Glutamatergic neuron (in vitro differentiated cells): ENCODE measurements at regions not wholly inside any gene's neighbourhood (a gene's known extent, or its start where the extent isn't known, plus 50 kb on each side); places are given as distances from the start of the nearest gene placed in this dataset.

Experiments
- DNase-seq: peaks from one replicate; pipeline ENCODE4 v3.0.0; 2022
- H3K27ac Mint-ChIP-seq: one replicate; pipeline ENCODE4 v1.8.0; 2020; ENCODE audit warnings: mild to moderate bottlenecking, mixed read lengths, inconsistent platforms; ENCODE audit not compliant: unreplicated experiment
- H3K27me3 Mint-ChIP-seq: one replicate; pipeline ENCODE4 v1.8.0; 2020; ENCODE audit warnings: mild to moderate bottlenecking, moderate library complexity, mixed read lengths, inconsistent platforms; ENCODE audit not compliant: unreplicated experiment
- H3K36me3 Mint-ChIP-seq: one replicate; pipeline ENCODE4 v1.8.0; 2020; ENCODE audit warnings: mild to moderate bottlenecking, mixed read lengths, inconsistent platforms; ENCODE audit not compliant: unreplicated experiment
- H3K4me1 Mint-ChIP-seq: one replicate; pipeline ENCODE4 v1.8.0; 2020; ENCODE audit warnings: mild to moderate bottlenecking, low read depth, mixed read lengths, inconsistent platforms; ENCODE audit not compliant: unreplicated experiment
- H3K4me3 Mint-ChIP-seq: one replicate; pipeline ENCODE4 v1.8.0; 2020; ENCODE audit warnings: mild to moderate bottlenecking, mixed read lengths, inconsistent platforms; ENCODE audit not compliant: unreplicated experiment
- H3K9me3 Mint-ChIP-seq: one replicate; pipeline ENCODE4 v1.8.0; 2020; ENCODE audit warnings: mild to moderate bottlenecking, moderate library complexity, mixed read lengths, inconsistent platforms; ENCODE audit not compliant: unreplicated experiment
- TF ChIP-seq, protein P1 (sequence below): fragments of 200-600 bp; sonication (generic); IDR thresholded peaks from one replicate; pipeline ENCODE4 v1.5.0; 2021; ENCODE audit not compliant: partially characterized antibody, unreplicated experiment

DNA sequence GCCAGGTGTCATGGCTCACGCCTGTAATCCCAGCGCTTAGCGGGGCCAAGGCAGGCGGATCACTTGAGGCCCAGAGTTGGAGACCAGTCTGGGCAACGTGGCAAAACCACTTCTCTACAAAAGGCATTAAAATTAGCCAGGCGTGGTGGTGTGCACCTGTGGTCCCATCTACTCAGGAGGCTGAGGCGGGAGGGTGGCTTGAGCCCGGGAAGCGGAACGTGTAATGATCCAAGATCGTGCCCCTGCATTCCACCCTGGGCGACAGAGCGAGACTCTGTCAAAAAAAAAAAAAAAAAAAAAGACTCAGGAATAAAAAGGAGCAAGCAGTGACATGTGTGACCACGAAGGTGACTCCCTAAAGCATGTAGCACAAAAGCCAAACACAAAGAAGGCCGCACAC lies 50.1 kb upstream of the SALL3 start:
- no peak for DNase-seq
- TF ChIP-seq, protein P1, sequence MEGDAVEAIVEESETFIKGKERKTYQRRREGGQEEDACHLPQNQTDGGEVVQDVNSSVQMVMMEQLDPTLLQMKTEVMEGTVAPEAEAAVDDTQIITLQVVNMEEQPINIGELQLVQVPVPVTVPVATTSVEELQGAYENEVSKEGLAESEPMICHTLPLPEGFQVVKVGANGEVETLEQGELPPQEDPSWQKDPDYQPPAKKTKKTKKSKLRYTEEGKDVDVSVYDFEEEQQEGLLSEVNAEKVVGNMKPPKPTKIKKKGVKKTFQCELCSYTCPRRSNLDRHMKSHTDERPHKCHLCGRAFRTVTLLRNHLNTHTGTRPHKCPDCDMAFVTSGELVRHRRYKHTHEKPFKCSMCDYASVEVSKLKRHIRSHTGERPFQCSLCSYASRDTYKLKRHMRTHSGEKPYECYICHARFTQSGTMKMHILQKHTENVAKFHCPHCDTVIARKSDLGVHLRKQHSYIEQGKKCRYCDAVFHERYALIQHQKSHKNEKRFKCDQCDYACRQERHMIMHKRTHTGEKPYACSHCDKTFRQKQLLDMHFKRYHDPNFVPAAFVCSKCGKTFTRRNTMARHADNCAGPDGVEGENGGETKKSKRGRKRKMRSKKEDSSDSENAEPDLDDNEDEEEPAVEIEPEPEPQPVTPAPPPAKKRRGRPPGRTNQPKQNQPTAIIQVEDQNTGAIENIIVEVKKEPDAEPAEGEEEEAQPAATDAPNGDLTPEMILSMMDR, result no peak
- Mint-ChIP-seq H3K27ac (no peak overlapping the region), H3K9me3 (peaks cover 9% of the 10 kb centered on the region), H3K4me3 (no peak overlapping the region), H3K27me3 (peaks cover 5% of the 10 kb centered on the region), H3K36me3 (peaks cover 4% of the 10 kb centered on the region), H3K4me1 (peaks cover 26% of the 10 kb centered on the region)
